ENCODE measurements at regions not wholly inside any gene's neighbourhood (a gene's known extent, or its start where the extent isn't known, plus 50 kb on each side); places are given as distances from the start of the nearest gene placed in this dataset.

- no peak for TF ChIP-seq CTBP2 (IDR thresholded peaks at IDR 0.05; ENCODE audit: borderline replicate concordance, insufficient read depth, insufficient read length, low read length)
- no peak for TF ChIP-seq HDAC6 (IDR thresholded peaks at IDR 0.05; ENCODE audit: low read depth, low read length)
- no peak for TF ChIP-seq BACH1 (IDR thresholded peaks at IDR 0.05; ENCODE audit: low read length)
- no peak for TF ChIP-seq SRF (IDR thresholded peaks at IDR 0.05; ENCODE audit: low read depth, low read length)
- TF ChIP-seq JUN (IDR thresholded peaks at IDR 0.05; ENCODE audit: low read depth, low read length) = no peak
- TF ChIP-seq CREB1 (IDR thresholded peaks at IDR 0.05) = no peak
- no peak for TF ChIP-seq TBP (IDR thresholded peaks at IDR 0.05; ENCODE audit: low read depth, low read length)
- no peak for TF ChIP-seq CHD1 (IDR thresholded peaks at IDR 0.05; ENCODE audit: low read depth, low read length)
Measured at GRCh38 chr7:52472006-52472620, 563.3 kb upstream of the POM121L12 start (continued).

Measured in H1 (cell line).